ENCODE measurements at regions not wholly inside any gene's neighbourhood (a gene's known extent, or its start where the extent isn't known, plus 50 kb on each side); places are given as distances from the start of the nearest gene placed in this dataset.

DNA sequence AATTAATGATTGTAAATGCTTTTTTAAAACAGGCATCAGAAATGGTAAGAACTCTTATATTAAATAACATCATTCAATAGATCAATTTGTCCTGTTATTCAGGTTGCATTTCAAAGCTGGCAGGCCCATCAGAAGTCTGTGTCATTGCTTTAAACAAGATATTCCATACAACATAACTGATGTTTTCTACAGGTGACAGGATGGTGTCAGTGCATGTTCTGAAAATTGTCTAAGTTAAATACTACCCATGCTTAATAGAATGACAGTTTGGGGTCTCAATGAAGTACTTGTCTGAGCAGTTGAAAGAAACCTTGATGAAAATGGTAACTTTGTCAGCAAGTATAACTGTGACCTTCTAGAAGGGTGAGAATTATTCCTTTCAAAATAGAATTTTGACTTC is 263.2 kb downstream of the ISL1 start:
- no peak for TF ChIP-seq POLR2AphosphoS5 (IDR thresholded peaks at IDR 0.05)
- TF ChIP-seq, protein P1, sequence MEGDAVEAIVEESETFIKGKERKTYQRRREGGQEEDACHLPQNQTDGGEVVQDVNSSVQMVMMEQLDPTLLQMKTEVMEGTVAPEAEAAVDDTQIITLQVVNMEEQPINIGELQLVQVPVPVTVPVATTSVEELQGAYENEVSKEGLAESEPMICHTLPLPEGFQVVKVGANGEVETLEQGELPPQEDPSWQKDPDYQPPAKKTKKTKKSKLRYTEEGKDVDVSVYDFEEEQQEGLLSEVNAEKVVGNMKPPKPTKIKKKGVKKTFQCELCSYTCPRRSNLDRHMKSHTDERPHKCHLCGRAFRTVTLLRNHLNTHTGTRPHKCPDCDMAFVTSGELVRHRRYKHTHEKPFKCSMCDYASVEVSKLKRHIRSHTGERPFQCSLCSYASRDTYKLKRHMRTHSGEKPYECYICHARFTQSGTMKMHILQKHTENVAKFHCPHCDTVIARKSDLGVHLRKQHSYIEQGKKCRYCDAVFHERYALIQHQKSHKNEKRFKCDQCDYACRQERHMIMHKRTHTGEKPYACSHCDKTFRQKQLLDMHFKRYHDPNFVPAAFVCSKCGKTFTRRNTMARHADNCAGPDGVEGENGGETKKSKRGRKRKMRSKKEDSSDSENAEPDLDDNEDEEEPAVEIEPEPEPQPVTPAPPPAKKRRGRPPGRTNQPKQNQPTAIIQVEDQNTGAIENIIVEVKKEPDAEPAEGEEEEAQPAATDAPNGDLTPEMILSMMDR (IDR thresholded peaks at IDR 0.05) = no peak
- TF ChIP-seq POLR2A (IDR thresholded peaks at IDR 0.05) = no peak
